H1 (cell line): ENCODE measurements at regions not wholly inside any gene's neighbourhood (a gene's known extent, or its start where the extent isn't known, plus 50 kb on each side); places are given as distances from the start of the nearest gene placed in this dataset.

Experiments
- CTCF ChIA-PET: fragments of 300-600 bp; sonication (Branson Sonifier 250); formaldehyde crosslinking; loops from one replicate; lab custom pipeline; 2021; ENCODE audit not compliant: partially characterized antibody; lab: Charles Lee
- POLR2A ChIA-PET: fragments of 300-600 bp; sonication (Branson Sonifier 250); formaldehyde crosslinking; loops from one replicate; lab custom pipeline; 2021; ENCODE audit warnings: inconsistent platforms; ENCODE audit not compliant: partially characterized antibody; lab: Charles Lee
- DNase-seq, 2 experiments: peaks; one replicate each; pipeline versions ENCODE4 v3.0.0 to v3.0.0-alpha.2; 2010 to 2022; ENCODE audit warnings: low spot score in 2 of 2, low read depth in 1 of 2, mixed read lengths in 1 of 2
- FAIRE-seq: peaks from 2 replicates; lab custom pipeline; 2011; peaks lifted over from hg19 to GRCh38; lab: Jason Lieb, UNC
- H2AFZ ChIP-seq: 2 replicates; pipeline ENCODE4 v1.8.1; 2012; ENCODE audit warnings: low read length, inconsistent platforms
- H2AK5ac ChIP-seq: 2 replicates; pipeline ENCODE4 v1.6.1; 2013; ENCODE audit warnings: low read depth, low read length
- H2BK120ac ChIP-seq: replicated peaks from 2 replicates; pipeline ENCODE3; 2013; ENCODE audit warnings: low read depth, low read length, inconsistent platforms
- H2BK12ac ChIP-seq: 2 replicates; pipeline ENCODE4 v1.6.1; 2013; ENCODE audit warnings: low read depth, low read length
- H2BK15ac ChIP-seq: 2 replicates; pipeline ENCODE4 v1.6.1; 2013; ENCODE audit warnings: low read length
- H2BK20ac ChIP-seq: 2 replicates; pipeline ENCODE4 v1.6.1; 2013; ENCODE audit warnings: low read length
- H2BK5ac ChIP-seq: 2 replicates; pipeline ENCODE4 v1.6.1; 2013; ENCODE audit warnings: low read depth, low read length
- H3K14ac ChIP-seq: 2 replicates; pipeline ENCODE4 v1.6.1; 2013; ENCODE audit warnings: inconsistent platforms; ENCODE audit not compliant: insufficient read length
- H3K18ac ChIP-seq: 2 replicates; pipeline ENCODE4 v1.6.1; 2013; ENCODE audit warnings: low read length; ENCODE audit errors: extremely low read depth
- H3K23ac ChIP-seq: 2 replicates; pipeline ENCODE4 v1.6.1; 2013; ENCODE audit warnings: inconsistent platforms; ENCODE audit not compliant: insufficient read length
- H3K23me2 ChIP-seq: 2 replicates; pipeline ENCODE4 v1.6.1; 2013; ENCODE audit warnings: low read depth, low read length
- H3K27ac ChIP-seq: 2 replicates; pipeline ENCODE4 v1.6.1; 2011; ENCODE audit warnings: low read depth, low read length, inconsistent platforms
- H3K27me3 ChIP-seq, 4 experiments: replicated peaks in 1 of 4; 1 replicate in 1 of 4; 2 replicates in 3 of 4; pipeline versions ENCODE4 v1.6.1 to v1.8.1; 2011 to 2013; ENCODE audit warnings: low read length in 3 of 4, mild to moderate bottlenecking in 3 of 4, inconsistent platforms in 2 of 4, mixed read lengths in 2 of 4, moderate library complexity in 1 of 4; ENCODE audit not compliant: control insufficient read depth in 3 of 4, insufficient read depth in 3 of 4; ENCODE audit errors: extremely low read depth in 1 of 4
- H3K36me3 ChIP-seq, 4 experiments: 2 replicates each; pipeline versions ENCODE4 v1.6.1 to v1.8.1; 2011 to 2013; ENCODE audit warnings: mild to moderate bottlenecking in 4 of 4, low read length in 3 of 4, moderate library complexity in 2 of 4, control low read depth in 1 of 4, inconsistent platforms in 1 of 4; ENCODE audit not compliant: insufficient read depth in 4 of 4, control insufficient read depth in 2 of 4
- H3K4ac ChIP-seq: replicated peaks from 2 replicates; pipeline ENCODE3; 2013; ENCODE audit warnings: low read length, low read depth, mixed read lengths, inconsistent platforms; ENCODE audit not compliant: insufficient read length
- H3K4me1 ChIP-seq, 4 experiments: replicated peaks in 1 of 4; 1 replicate in 1 of 4; 2 replicates in 3 of 4; pipeline versions ENCODE4 v1.6.1 to v1.8.1; 2011 to 2013; ENCODE audit warnings: low read length in 3 of 4, inconsistent platforms in 2 of 4, mixed read lengths in 1 of 4; ENCODE audit not compliant: insufficient read depth in 4 of 4, control insufficient read depth in 3 of 4
- H3K4me2 ChIP-seq, 2 experiments: 2 replicates each; pipeline versions ENCODE4 v1.6.1 to v1.8.1; 2011 to 2013; ENCODE audit warnings: low read depth in 2 of 2, low read length in 2 of 2, control low read depth in 1 of 2, inconsistent platforms in 1 of 2, mild to moderate bottlenecking in 1 of 2; ENCODE audit not compliant: insufficient read depth in 1 of 2
- H3K4me3 ChIP-seq, 4 experiments: fragments of 200-600, 300-600 bp in 1 of 4; sonication (generic), shearing (Covaris generic), sonication (Bioruptor Twin) in 1 of 4; 2 replicates each; pipeline versions ENCODE4 v1.5.1 to v1.8.1; 2011 to 2016; ENCODE audit warnings: low read length in 4 of 4, low read depth in 3 of 4, control low read depth in 2 of 4, inconsistent platforms in 2 of 4, mild to moderate bottlenecking in 2 of 4, mixed read lengths in 1 of 4, moderate library complexity in 1 of 4; ENCODE audit not compliant: insufficient read depth in 2 of 4; ENCODE audit errors: extremely low read depth in 1 of 4
- H3K56ac ChIP-seq: replicated peaks from 2 replicates; pipeline ENCODE3; 2013; ENCODE audit warnings: low read depth, mild to moderate bottlenecking, mixed read lengths, low read length, inconsistent platforms; ENCODE audit not compliant: insufficient read length
- H3K79me1 ChIP-seq: 2 replicates; pipeline ENCODE4 v1.6.1; 2013; ENCODE audit warnings: low read depth, low read length, control low read depth
- H3K79me2 ChIP-seq, 2 experiments: 2 replicates each; pipeline versions ENCODE4 v1.6.1 to v1.8.1; 2012 to 2013; ENCODE audit warnings: low read length in 2 of 2, mild to moderate bottlenecking in 2 of 2, inconsistent platforms in 1 of 2; ENCODE audit not compliant: insufficient read depth in 2 of 2, control insufficient read depth in 1 of 2
- H3K9ac ChIP-seq, 4 experiments: replicated peaks in 1 of 4; 1 replicate in 1 of 4; 2 replicates in 3 of 4; pipeline versions ENCODE4 v1.6.1 to v1.8.1; 2011 to 2013; ENCODE audit warnings: low read depth in 3 of 4, low read length in 3 of 4, control low read depth in 2 of 4, mild to moderate bottlenecking in 2 of 4, moderate library complexity in 2 of 4, inconsistent platforms in 1 of 4; ENCODE audit errors: extremely low read depth in 1 of 4
- H3K9me3 ChIP-seq, 2 experiments: 2 replicates each; pipeline versions ENCODE4 v1.6.1 to v1.8.1; 2012 to 2013; ENCODE audit warnings: mild to moderate bottlenecking in 2 of 2, moderate library complexity in 2 of 2, control low read depth in 1 of 2, inconsistent platforms in 1 of 2, low read depth in 1 of 2, low read length in 1 of 2, mixed read lengths in 1 of 2; ENCODE audit not compliant: insufficient read depth in 2 of 2
- H4K20me1 ChIP-seq, 2 experiments: replicated peaks in 1 of 2; 2 replicates each; pipeline versions ENCODE3 to v1.8.1; 2011 to 2013; ENCODE audit warnings: inconsistent platforms in 2 of 2, low read length in 2 of 2, mild to moderate bottlenecking in 1 of 2; ENCODE audit not compliant: insufficient read depth in 2 of 2, control insufficient read depth in 1 of 2
- H4K5ac ChIP-seq: 2 replicates; pipeline ENCODE4 v1.6.1; 2013; ENCODE audit warnings: low read length, low read depth, mixed read lengths, inconsistent platforms; ENCODE audit not compliant: insufficient read length
- H4K8ac ChIP-seq: 2 replicates; pipeline ENCODE4 v1.8.0; 2013; ENCODE audit warnings: mild to moderate bottlenecking, moderate library complexity, low read length, inconsistent platforms; ENCODE audit not compliant: insufficient read depth; ENCODE audit errors: extremely low read depth
- H4K91ac ChIP-seq: replicated peaks from 2 replicates; pipeline ENCODE3; 2013; ENCODE audit warnings: low read length, mixed read lengths, inconsistent platforms; ENCODE audit not compliant: insufficient read length
- NANOG ChIP-seq: IDR thresholded peaks from 2 replicates; pipeline ENCODE4 v1.6.1; 2011; ENCODE audit warnings: low read length, low read depth, mild to moderate bottlenecking, inconsistent platforms; ENCODE audit not compliant: insufficient read depth, poor library complexity, severe bottlenecking
- RAD21 ChIP-seq, 2 experiments: IDR thresholded peaks in 1 of 2; conservative IDR thresholded peaks in 1 of 2; 2 replicates each; pipeline ENCODE4 v1.6.1; 2011; ENCODE audit warnings: low read depth in 2 of 2, low read length in 2 of 2, improper control_type of control experiment in 1 of 2, inconsistent platforms in 1 of 2, mild to moderate bottlenecking in 1 of 2, moderate library complexity in 1 of 2
- WGBS, 2 experiments: shearing (Covaris generic) in 1 of 2; methylation state at CpG; one replicate each; pipeline versions ENCODE4 v1.1.6 to v1.1.7; 2013 to 2015; ENCODE audit warnings: low lambda C conversion rate in 2 of 2, mixed read lengths in 2 of 2, inconsistent platforms in 1 of 2, low coverage in 1 of 2, missing lambda C conversion rate in 1 of 2; ENCODE audit not compliant: insufficient replicate concordance in 2 of 2, insufficient coverage in 1 of 2, insufficient read length in 1 of 2; ENCODE audit errors: extremely low coverage in 1 of 2, missing lambda C conversion rate in 1 of 2; 5-methylcytosine and 5-hydroxymethylcytosine counted together
- TF ChIP-seq, protein P1 (sequence below): IDR thresholded peaks from 2 replicates; pipeline ENCODE4 v1.6.1; 2011; ENCODE audit warnings: low read depth, mild to moderate bottlenecking, low read length; ENCODE audit not compliant: insufficient read depth
- TF ChIP-seq, protein P2 (sequence below), 3 experiments: IDR thresholded peaks; 1 replicate in 2 of 3; 2 replicates in 1 of 3; pipeline versions ENCODE4 v1.5.1 to v1.6.1; 2011; ENCODE audit warnings: low read length in 3 of 3, mild to moderate bottlenecking in 3 of 3, inconsistent platforms in 2 of 3, low read depth in 1 of 3, moderate library complexity in 1 of 3; ENCODE audit not compliant: insufficient read depth in 1 of 3; ENCODE audit errors: control extremely low read depth in 1 of 3

DNA sequence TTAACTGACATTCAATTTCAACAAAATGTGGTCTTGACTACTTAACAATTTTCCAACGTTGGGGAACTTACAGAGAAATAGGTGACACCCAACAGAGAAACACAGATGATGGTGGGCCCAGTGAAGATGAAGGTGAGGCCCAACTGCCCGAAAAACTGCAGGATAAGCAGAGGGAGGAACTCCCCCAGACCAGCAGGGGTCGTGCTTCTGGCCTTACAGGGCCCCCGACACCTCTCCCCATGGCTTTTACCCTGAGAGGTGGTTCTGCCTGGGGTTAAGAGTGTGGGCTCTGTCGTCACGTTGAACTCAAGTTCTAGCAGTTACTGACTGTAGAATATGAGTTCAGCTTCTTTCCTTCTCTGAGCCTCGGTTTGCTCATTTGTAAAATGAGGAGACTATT, 119.5 kb upstream of the SMIM21 start:
- no peak overlapping the region for H3K4me2 ChIP-seq
- CTCF ChIA-PET = interaction anchor here (0.7 to 1.6 kb wide), 5 partner anchors 13 to 900 kb away, joined by 3 to 5 read pairs (median 3); no protein-coding TSS in a partner anchor

More for the DNA sequence above, 119.5 kb upstream of the SMIM21 start:
- H3K27ac ChIP-seq = no peak overlapping the region
- no peaks in the 10 kb centered on the region for H3K27me3 ChIP-seq
- H2BK12ac ChIP-seq = no peak overlapping the region
- DNase-seq (no peak), FAIRE-seq (no peak)
- H2BK20ac ChIP-seq = no peak overlapping the region
- 88% methylated on average over 7 of the region's 7 CpGs; no CpG with 5 or more reads in 1 of the 2 experiments for WGBS, 2 experiments
- no peak overlapping the region for H2BK5ac ChIP-seq
- POLR2A ChIA-PET = no interaction called here
- no peak overlapping the region for H3K14ac ChIP-seq
- H3K23ac ChIP-seq = no peak overlapping the region
- H3K79me1 ChIP-seq = no peaks in the 10 kb centered on the region
- no peak overlapping the region for H4K5ac ChIP-seq
- no peak overlapping the region for H2AK5ac ChIP-seq
- no peaks in the 10 kb centered on the region for H3K23me2 ChIP-seq
- H3K56ac ChIP-seq = no peak overlapping the region
- H3K18ac ChIP-seq = no peak overlapping the region
- no peak overlapping the region for H3K4ac ChIP-seq
- TF ChIP-seq, protein P1, sequence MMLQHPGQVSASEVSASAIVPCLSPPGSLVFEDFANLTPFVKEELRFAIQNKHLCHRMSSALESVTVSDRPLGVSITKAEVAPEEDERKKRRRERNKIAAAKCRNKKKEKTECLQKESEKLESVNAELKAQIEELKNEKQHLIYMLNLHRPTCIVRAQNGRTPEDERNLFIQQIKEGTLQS = no peak
- TF ChIP-seq RAD21 (IDR thresholded peaks at IDR 0.05 in 1 of 2, conservative IDR thresholded peaks at IDR 0.05 in 1 of 2; ENCODE audit: low read depth in 2 of 2, low read length in 2 of 2) (peak; percentile 30 to 52; a peak in 3 of 4 replicates), NANOG (no peak)
- TF ChIP-seq, protein P2, sequence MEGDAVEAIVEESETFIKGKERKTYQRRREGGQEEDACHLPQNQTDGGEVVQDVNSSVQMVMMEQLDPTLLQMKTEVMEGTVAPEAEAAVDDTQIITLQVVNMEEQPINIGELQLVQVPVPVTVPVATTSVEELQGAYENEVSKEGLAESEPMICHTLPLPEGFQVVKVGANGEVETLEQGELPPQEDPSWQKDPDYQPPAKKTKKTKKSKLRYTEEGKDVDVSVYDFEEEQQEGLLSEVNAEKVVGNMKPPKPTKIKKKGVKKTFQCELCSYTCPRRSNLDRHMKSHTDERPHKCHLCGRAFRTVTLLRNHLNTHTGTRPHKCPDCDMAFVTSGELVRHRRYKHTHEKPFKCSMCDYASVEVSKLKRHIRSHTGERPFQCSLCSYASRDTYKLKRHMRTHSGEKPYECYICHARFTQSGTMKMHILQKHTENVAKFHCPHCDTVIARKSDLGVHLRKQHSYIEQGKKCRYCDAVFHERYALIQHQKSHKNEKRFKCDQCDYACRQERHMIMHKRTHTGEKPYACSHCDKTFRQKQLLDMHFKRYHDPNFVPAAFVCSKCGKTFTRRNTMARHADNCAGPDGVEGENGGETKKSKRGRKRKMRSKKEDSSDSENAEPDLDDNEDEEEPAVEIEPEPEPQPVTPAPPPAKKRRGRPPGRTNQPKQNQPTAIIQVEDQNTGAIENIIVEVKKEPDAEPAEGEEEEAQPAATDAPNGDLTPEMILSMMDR (IDR thresholded peaks at IDR 0.05; ENCODE audit: control extremely low read depth in 1 of 3, insufficient read depth in 1 of 3, low read depth in 1 of 3, low read length in 3 of 3) = peak; percentile 22 to 54 (median 47); a peak in 3 of 4 replicates
- H4K20me1 ChIP-seq = no peaks in the 10 kb centered on the region
- H3K9me3 ChIP-seq = no peaks in the 10 kb centered on the region; a peak in 1 of 4 replicates
- H2BK15ac ChIP-seq = no peak overlapping the region
- no peak overlapping the region for H3K9ac ChIP-seq
- no peak overlapping the region for H2AFZ ChIP-seq
- H3K4me1 ChIP-seq = no peaks in the 10 kb centered on the region
- H3K36me3 ChIP-seq = no peaks in the 10 kb centered on the region
- H3K4me3 ChIP-seq = no peak overlapping the region
- no peaks in the 10 kb centered on the region for H3K79me2 ChIP-seq
- no peak overlapping the region for H2BK120ac ChIP-seq
- no peak overlapping the region for H4K8ac ChIP-seq
- no peak overlapping the region for H4K91ac ChIP-seq
